Fibroblast of lung (primary cell): ENCODE measurements at regions not wholly inside any gene's neighbourhood (a gene's known extent, or its start where the extent isn't known, plus 50 kb on each side); places are given as distances from the start of the nearest gene placed in this dataset.

ENCODE experiments used
- EZH2 ChIP-seq: IDR thresholded peaks from 2 replicates; pipeline ENCODE4 v1.5.1; 2012; ENCODE audit warnings: low read length, control low read depth, mild to moderate bottlenecking; ENCODE audit errors: missing control alignments
- TF ChIP-seq, protein P1 (sequence below), 2 donors: IDR thresholded peaks in 1 of 2; conservative IDR thresholded peaks in 1 of 2; 1 replicate in 1 of 2; 2 replicates in 1 of 2; pipeline ENCODE4 v1.5.1; 2011 to 2012; ENCODE audit warnings: low read length in 2 of 2, control low read depth in 1 of 2, inconsistent platforms in 1 of 2, low read depth in 1 of 2, mild to moderate bottlenecking in 1 of 2

DNA sequence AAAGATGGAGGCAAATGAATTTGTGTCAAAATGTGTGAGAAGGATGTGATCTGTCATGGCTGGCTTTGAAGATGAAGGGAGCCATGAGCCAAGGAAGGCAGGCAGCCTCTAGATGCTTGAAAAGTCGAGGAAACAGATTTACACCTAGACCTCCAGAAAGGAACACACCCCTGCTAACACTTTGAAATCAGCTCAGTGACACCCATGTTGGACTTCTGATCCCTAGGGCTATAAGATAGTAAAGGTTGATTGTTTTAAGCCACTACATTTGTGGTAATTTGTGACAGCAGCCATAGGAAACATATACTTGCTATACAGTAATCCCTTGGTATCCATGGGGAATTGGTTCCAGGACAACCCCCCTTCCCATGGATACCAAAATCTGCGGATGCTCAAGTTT, 80.5 kb upstream of the DYRK2 start:
- TF ChIP-seq, protein P1, sequence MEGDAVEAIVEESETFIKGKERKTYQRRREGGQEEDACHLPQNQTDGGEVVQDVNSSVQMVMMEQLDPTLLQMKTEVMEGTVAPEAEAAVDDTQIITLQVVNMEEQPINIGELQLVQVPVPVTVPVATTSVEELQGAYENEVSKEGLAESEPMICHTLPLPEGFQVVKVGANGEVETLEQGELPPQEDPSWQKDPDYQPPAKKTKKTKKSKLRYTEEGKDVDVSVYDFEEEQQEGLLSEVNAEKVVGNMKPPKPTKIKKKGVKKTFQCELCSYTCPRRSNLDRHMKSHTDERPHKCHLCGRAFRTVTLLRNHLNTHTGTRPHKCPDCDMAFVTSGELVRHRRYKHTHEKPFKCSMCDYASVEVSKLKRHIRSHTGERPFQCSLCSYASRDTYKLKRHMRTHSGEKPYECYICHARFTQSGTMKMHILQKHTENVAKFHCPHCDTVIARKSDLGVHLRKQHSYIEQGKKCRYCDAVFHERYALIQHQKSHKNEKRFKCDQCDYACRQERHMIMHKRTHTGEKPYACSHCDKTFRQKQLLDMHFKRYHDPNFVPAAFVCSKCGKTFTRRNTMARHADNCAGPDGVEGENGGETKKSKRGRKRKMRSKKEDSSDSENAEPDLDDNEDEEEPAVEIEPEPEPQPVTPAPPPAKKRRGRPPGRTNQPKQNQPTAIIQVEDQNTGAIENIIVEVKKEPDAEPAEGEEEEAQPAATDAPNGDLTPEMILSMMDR (conservative IDR thresholded peaks at IDR 0.05 in 1 of 2, IDR thresholded peaks at IDR 0.05 in 1 of 2; ENCODE audit: low read depth in 1 of 2, low read length in 2 of 2), result no peak
- TF ChIP-seq EZH2, result no peak
